ENCODE measurements at regions not wholly inside any gene's neighbourhood (a gene's known extent, or its start where the extent isn't known, plus 50 kb on each side); places are given as distances from the start of the nearest gene placed in this dataset.

- TF ChIP-seq, protein P1, sequence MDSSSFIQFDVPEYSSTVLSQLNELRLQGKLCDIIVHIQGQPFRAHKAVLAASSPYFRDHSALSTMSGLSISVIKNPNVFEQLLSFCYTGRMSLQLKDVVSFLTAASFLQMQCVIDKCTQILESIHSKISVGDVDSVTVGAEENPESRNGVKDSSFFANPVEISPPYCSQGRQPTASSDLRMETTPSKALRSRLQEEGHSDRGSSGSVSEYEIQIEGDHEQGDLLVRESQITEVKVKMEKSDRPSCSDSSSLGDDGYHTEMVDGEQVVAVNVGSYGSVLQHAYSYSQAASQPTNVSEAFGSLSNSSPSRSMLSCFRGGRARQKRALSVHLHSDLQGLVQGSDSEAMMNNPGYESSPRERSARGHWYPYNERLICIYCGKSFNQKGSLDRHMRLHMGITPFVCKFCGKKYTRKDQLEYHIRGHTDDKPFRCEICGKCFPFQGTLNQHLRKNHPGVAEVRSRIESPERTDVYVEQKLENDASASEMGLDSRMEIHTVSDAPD (CRISPR knock-in tag; IDR thresholded peaks at IDR 0.05), result no peak
- TF ChIP-seq, protein P2, sequence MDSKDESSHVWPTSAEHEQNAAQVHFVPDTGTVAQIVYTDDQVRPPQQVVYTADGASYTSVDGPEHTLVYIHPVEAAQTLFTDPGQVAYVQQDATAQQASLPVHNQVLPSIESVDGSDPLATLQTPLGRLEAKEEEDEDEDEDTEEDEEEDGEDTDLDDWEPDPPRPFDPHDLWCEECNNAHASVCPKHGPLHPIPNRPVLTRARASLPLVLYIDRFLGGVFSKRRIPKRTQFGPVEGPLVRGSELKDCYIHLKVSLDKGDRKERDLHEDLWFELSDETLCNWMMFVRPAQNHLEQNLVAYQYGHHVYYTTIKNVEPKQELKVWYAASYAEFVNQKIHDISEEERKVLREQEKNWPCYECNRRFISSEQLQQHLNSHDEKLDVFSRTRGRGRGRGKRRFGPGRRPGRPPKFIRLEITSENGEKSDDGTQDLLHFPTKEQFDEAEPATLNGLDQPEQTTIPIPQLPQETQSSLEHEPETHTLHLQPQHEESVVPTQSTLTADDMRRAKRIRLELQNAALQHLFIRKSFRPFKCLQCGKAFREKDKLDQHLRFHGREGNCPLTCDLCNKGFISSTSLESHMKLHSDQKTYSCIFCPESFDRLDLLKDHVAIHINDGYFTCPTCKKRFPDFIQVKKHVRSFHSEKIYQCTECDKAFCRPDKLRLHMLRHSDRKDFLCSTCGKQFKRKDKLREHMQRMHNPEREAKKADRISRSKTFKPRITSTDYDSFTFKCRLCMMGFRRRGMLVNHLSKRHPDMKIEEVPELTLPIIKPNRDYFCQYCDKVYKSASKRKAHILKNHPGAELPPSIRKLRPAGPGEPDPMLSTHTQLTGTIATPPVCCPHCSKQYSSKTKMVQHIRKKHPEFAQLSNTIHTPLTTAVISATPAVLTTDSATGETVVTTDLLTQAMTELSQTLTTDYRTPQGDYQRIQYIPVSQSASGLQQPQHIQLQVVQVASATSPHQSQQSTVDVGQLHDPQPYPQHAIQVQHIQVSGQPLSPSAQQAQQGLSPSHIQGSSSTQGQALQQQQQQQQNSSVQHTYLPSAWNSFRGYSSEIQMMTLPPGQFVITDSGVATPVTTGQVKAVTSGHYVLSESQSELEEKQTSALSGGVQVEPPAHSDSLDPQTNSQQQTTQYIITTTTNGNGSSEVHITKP (IDR thresholded peaks at IDR 0.05; ENCODE audit: partially characterized antibody), result no peak
- TF ChIP-seq, protein P3, sequence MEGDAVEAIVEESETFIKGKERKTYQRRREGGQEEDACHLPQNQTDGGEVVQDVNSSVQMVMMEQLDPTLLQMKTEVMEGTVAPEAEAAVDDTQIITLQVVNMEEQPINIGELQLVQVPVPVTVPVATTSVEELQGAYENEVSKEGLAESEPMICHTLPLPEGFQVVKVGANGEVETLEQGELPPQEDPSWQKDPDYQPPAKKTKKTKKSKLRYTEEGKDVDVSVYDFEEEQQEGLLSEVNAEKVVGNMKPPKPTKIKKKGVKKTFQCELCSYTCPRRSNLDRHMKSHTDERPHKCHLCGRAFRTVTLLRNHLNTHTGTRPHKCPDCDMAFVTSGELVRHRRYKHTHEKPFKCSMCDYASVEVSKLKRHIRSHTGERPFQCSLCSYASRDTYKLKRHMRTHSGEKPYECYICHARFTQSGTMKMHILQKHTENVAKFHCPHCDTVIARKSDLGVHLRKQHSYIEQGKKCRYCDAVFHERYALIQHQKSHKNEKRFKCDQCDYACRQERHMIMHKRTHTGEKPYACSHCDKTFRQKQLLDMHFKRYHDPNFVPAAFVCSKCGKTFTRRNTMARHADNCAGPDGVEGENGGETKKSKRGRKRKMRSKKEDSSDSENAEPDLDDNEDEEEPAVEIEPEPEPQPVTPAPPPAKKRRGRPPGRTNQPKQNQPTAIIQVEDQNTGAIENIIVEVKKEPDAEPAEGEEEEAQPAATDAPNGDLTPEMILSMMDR (IDR thresholded peaks at IDR 0.05 in 2 of 3, conservative IDR thresholded peaks at IDR 0.05 in 1 of 3; ENCODE audit: insufficient read depth in 2 of 3, low read depth in 1 of 3, low read length in 3 of 3), result no peak
- no peak for TF ChIP-seq ZNF253 (CRISPR knock-in tag; conservative IDR thresholded peaks at IDR 0.05)
- no peak for TF ChIP-seq IRF2 (CRISPR knock-in tag; IDR thresholded peaks at IDR 0.05)
- TF ChIP-seq MIER1 (IDR thresholded peaks at IDR 0.05; ENCODE audit: low read depth), result no peak
- no peak for TF ChIP-seq HCFC1 (IDR thresholded peaks at IDR 0.05; ENCODE audit: low read depth, low read length)
Observed at GRCh38 chr3:170679190-170679589, 93.3 kb upstream of the SLC7A14 start.

Measured in K562 (cell line).